HG02938 (cell line): ENCODE measurements at regions not wholly inside any gene's neighbourhood (a gene's known extent, or its start where the extent isn't known, plus 50 kb on each side); places are given as distances from the start of the nearest gene placed in this dataset.
"Not testable (repeated sequence)": the region's sequence is repeated elsewhere in the genome, so short reads cannot be mapped to it uniquely, and the experiment has no call there.

Source experiments
- ATAC-seq: cut with Tn5 transposase; IDR thresholded peaks from one replicate; pipeline ENCODE4 v1.9.1; 2021; ENCODE audit warnings: mild to moderate bottlenecking, moderate library complexity; ENCODE audit not compliant: unreplicated experiment

DNA sequence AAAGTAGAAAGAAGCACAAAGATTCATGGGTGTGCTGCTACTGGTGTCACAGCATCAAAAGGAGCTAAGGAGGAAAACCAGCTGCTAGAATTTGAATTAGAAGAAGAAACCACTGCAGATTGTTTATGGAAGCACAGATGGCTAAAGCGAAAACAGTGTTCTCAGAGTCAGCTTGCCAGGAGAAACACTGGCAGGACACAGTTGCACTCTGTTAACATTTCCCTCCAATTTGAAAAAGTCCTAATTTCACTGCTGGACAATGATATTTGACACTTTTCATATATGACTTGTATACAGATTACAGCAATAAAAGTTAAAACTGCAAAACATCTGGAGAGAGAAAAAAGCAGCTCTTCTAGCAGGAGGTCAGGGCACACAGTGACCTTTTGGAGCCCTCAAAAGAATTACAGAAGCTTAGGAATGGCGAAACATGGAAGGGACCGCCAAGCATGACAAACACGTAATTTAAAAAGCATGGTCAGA, 314.5 kb downstream of the COL12A1 start:
- ATAC-seq: no peak

DNA sequence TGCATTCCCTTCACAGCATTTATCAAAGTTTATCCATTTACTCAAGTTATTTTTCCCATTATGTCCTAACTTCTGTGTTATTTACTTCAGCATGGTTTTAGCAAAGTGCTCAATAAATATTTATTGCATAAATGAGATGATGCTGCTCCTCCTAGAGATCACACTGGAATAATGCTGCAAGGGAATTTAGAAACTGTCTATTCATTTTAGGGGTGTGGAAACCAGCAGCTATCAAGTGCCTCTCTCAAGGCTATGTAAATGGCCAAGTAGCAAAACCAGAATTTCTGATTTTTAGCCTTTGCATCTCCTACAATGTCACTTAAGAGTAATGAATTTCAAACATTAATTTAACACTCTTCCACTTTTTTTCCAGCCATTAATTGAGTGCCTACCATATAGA, 316.2 kb downstream of the COL12A1 start:
- no peak for ATAC-seq

DNA sequence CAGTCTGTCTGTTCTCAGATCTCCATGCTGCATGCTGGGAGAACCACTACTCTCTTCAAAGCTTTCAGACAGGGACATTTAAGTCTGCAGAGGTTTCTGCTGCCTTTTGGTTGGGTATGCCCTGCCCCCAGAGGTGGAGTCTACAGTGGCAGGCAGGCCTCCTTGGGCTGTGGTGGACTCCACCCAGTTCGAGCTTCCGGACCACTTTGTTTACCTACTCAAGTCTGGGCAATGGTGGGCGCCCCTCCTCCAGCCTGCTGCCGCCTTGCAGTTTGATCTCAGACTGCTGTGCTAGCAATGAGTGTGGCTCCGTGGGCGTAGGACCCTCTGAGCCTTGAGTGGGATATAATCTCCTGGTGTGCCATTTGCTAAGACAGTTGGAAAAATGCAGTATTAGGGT, 317.1 kb downstream of the COL12A1 start:
- ATAC-seq: not testable (repeated sequence)

DNA sequence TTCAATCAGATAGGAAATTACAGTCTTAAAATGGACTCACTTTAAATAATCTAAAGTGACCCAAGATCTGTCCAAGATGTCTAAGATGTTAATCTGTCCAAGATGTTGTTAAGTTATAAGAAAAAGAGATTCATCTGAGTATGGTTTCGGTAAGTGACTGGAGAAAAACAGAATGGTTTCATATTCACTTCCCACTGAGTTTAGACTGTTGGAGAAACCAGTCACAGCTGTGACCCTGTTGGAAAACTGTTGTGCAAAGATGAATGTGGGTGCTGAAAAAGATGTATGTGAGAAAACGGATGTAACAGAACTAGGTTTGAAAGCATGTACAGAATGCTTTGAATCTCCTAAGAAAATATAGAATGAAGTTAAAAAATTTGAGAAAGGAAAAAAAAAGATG, 325.9 kb downstream of the COL12A1 start:
- ATAC-seq: no peak

DNA sequence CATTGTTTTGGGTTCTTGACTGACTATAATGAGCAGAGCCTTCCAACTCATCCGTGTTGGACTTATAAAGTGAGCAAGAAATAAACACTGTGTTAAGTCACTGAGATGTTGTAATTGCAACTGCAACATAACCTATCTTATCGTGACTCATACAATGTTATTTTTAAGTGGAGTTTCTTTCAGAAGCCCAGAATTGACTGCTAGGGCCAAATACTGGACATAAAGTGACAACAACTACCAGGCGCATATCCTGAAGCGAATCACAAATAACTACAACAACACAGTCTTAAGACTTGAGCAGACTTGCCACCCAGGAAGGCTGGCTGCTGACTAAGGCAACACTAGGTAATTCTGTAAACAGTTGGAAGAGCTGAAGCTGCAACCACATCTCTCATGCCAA, 326.6 kb downstream of the COL12A1 start:
- ATAC-seq: no peak

DNA sequence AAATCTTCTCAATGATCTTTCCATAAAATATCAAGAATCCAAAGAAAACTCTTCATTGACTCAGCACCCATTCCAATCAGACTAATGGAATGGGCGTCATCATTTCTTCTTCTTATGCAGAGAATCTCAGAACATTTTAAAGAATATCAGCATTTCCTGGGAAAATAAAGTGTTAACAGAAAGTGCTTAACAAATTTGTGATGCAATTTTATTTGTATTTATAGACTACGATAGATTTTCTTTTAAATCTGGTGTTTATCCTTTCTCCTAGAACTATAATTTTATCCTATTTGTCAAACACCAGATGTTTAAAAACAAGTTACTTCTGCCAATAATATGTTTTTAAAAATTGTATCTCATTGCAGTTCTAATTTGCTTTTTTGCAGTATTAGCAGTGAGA, 330.7 kb downstream of the COL12A1 start:
- no peak for ATAC-seq

DNA sequence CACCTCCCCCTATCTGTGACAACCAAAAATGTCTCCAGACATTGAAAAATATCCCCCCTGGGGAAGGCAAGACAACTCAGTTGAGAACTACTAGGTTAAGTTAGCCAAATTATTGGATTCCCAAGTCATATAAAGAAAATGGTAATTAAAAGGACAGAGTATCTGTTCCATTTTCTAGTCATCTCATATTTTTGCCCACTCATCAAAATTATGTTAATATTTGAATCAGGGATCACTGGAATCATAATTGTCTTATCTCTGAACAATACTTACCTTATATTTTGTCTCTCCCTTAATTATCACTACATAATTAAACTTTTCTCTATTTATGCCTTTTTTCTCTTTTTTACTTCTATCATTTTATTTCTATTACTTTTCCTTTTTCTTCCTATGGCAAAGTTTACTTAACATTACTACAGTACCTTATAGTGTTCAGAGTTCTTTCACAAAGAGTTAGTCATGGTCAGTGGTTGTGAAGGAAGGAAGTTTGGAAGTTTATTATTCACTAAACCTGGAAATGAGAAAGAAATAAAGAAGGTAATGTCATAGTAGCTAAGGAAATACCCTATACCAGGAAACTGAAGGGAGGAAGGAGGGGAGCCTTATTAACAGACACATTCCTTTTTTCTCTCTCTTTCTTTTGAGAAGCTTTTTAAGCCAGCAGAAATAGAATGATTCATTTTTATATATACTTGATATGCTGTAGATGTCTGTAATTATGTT, 332.9 kb downstream of the COL12A1 start:
- no peak for ATAC-seq

DNA sequence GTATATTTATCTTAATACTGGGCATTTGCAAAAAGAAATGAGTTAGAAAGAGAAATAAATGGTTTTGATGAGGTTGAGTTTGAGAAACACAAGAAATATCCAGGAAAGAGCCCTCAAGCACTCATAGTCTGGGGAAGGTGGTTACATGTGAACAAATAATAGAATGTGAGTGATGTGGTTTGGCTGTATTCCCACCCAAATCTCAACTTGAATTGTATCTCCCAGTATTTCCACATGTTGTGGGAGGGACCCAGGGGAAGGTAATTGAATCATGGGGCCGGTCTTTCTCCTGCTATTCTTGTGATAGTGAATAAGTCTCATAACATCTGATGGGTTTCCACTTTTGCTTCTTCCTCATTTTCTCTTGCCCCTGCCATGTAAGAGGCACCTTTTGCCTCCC, 334.1 kb downstream of the COL12A1 start:
- no peak for ATAC-seq

DNA sequence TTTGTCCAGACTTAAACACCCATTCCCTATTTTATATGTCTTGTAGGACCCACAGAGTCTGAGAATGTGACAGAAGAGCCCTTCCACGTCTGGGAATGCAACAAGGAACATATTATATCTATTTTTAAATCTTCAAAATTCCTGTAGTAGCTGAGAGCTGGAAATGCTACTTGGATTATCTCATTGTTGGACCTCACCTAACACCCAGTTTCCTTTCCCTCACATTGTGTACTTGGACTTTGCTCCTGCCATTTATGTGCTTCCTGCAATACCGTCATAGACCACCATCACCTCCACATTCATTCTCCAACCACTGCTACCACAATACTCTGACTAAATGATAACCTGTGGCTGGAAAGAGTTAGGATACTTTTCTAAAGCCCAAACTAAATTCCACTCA, 335.4 kb downstream of the COL12A1 start:
- peak; percentile 59 for ATAC-seq

DNA sequence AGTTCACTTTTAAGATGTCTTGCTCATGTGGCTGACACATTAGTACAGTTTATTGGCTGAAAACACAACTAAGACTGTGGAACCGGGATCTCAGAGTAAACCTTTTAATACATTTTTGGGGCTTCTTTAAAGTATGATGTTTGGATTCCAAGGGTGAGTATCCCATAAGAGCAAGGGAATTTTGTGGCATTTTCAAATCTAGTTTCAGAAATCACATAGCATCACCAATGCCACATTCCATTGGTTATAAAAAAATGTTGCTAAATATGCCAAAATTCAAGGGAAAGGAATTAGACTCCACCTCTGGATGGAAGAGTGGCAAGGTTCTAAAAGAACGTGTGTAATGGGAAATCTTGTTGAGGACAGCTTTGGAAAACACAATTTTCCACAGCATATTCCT, 338.6 kb downstream of the COL12A1 start:
- no peak for ATAC-seq

DNA sequence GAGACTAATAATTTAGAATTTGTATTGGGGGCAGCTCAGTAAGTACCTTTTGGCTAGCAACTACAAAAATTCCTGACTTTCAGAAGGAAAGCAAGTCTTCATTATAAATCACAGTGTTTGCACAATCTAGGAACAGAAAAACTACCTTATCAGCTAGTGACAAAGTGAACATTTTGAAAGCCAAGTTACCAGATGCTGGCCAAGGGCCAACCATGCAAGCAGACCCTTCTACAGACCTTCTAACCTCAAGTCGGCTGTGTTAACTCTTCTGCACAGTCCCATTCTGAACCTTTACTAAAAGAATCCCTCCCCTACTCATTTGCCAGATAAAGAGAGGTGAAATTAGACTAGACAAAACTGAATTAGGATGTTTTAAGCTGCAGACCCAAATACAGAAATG, 341.9 kb downstream of the COL12A1 start:
- no peak for ATAC-seq

DNA sequence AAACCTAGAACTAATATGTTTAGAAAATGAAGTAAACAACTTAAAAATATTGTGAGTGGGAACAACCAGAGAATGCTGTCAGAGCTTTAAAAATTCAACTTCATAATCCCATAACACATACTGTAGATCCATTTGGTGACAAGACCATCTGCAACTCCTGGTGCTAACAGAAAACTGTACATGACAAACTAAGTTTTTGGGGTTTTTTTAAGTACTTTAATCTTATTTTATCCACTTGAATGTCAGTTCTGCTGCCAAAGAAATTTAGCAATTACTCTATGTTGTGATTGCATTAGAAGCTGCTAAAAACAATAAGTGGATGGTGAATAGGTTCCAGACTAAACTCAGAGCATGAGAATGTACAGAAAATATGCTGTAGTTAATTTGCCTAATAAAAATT, 345.4 kb downstream of the COL12A1 start:
- no peak for ATAC-seq

DNA sequence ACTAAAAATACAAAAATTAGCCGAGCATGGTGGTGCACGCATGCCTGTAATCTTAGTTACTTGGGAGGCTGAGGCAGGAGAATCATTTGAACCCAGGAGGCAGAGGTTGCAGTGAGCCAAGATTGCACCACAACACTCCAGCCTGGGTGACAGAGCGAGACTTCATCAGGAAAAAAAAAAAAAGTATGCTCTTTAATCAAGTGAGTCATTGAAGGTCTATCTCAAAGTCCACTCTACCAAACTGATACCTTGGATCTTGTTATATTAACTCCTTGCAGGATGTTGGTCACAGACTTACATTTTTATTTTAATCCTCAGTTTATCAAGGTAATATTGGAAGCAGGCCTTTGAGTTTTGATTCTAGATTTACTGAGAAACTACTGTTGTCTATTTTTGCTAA, 348.7 kb downstream of the COL12A1 start:
- no peak for ATAC-seq

DNA sequence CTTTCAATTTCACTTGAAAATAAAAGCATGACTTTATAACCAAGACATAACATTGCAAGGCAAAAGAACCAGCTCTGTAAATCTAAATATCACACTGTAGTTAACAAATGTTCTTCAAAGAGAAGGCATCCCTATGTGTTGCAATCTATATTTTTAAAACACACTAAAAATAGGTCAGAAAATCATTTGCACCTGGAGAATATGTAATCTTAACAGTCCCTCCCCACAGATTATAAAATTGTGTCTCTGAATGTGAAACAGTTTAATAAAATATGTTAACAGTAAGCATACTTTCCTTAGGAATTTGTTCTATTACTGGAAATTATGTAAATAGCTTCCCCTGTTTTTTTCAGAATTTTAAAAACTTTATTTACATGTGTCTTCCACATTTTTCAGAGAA, 351.9 kb downstream of the COL12A1 start:
- no peak for ATAC-seq

DNA sequence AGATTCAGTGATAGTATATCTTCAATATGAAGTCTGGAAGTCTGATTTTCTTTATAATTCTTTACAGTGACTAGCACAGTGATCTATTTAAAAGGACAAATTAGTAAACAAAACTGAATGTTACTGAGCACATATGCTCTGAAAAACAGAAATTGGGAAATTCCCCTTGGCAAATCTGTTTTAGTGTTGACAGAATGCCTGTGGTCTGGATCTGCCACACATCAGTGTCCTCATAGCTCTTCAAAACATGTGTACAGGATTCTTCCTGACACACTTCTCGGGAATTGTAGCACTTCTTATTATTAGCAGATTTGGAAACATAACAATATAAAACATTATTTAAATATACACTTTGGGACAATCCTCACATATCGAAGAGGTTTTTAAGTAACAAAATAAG, 354.3 kb downstream of the COL12A1 start:
- ATAC-seq: no peak

DNA sequence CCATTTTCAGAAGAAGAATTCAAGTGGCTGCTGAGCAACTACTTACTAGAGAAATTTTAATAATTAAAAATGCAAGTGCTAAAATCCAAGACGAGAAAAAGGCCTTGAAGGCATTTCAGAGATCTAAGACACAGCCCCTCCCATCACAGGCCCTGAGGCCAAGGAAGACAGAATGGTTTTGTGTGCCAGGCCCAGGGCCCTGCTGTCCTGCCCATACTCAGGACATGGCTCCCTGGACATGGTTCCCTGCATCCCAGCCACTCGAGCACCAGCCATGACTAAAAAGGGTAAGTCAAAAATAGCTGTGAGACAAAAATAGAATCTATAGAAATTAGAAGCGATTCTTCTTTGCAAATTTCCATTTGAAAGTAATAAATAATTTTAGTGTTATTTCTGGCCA, 364.9 kb downstream of the COL12A1 start:
- ATAC-seq: no peak

DNA sequence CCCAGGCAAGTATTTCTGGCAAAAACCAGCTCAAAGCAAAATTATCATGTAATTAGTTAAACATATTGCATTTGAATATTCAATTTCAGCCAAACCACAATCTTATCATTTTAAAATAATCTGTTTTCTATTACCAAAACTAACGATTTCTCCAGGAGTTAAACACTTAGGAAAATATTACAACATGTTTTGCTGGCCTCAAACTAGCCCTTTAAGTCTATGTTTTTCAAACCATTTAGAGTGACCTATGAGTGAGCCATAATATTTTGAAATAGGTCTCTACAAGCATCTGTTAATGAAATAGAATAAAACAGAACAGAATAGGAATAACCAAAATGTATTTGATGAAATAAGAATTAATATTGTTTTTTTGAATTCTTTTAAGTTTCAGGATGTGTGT, 370.9 kb downstream of the COL12A1 start:
- ATAC-seq: no peak

DNA sequence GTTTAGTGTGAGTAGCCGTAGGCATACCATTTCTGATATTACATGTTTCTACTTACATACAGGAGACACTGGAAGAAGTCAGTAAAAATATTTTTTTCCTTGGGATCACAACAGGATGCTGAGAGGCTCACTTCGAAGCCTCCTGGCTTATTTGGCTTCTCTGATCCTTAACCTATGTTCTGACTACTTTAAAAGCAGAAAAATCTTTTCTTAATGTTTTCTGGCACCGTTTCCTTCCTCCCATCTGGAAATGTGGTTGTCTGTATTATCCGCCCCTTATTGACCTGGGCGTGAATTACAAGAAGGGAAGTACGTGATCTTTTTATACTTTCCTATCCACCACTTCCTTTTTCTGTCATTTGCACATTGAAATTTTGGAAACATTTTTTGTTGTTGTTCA, 379.6 kb downstream of the COL12A1 start:
- ATAC-seq: no peak

DNA sequence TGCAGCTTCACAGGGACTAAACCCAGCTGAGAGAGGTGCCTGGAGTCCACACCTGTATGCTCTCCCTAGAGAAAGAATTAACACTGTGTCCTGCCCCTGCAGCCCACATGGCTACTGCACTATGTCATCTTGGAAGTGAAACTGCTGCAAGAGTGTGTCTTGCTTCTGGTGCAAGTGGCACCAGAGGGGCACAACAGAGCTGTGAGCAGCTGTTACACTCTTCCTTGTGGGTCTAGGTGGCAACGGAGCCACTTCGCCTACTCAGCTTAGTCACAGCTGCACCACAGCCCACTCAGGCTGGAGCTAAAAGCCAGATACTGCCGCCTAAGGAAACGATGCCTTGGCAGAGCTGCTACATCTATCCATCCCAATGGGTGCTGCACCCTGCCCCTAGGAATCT, 391.4 kb downstream of the COL12A1 start:
- ATAC-seq: no peak

DNA sequence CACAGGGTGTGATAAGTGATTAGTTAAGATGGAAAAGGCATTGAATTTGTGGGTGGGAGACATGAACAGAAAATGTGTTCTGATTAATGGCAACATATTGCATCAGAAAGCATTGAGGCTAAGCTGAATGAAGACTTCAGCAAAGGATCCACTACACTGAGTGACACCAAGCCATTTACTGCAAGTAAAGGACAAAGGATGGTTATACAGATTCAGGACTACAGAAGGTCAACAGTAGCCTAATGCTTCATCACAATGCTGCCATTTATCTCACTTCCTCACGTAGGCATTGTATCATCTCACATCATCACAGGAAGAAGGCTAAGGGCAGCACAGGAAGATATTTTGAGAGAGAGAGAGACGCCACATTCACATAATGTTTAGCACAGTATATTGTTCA, 398.2 kb downstream of the COL12A1 start:
- ATAC-seq: no peak

DNA sequence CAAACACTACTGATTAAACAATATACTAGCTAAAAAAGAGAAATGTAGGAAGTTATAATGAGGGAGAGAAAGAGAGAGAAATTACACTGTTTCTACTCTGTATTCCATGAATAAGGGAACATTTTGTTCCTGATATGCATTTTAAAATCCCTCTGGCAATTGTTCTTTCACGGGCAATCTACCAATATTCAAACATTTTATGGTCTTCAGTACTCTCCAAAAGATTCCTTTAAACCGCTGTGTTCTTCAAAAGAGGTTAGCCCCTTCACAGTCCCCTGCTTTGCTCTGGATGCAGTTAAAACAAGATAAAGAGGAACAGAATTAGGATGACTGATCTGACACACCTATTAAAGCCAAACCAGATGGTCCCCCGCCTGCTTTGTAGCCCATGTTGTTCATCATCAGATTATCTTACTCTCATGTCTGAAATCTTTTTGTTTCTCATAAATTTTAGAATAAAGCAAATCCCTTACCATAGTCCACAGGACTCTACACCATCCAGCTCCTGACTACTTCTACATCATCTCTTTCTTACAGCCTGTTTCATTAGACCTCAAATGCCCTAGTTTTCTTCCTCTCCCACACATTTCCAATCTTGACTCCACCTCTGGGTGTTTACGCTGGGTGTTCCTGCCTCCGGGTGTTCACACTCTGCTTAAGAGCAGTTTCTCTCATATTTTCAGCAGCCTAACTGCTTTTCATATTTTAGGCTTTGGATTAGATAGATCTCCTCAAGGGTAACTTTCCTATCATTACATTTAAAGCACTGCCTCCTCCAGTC, 399.7 kb downstream of the COL12A1 start:
- ATAC-seq: no peak

DNA sequence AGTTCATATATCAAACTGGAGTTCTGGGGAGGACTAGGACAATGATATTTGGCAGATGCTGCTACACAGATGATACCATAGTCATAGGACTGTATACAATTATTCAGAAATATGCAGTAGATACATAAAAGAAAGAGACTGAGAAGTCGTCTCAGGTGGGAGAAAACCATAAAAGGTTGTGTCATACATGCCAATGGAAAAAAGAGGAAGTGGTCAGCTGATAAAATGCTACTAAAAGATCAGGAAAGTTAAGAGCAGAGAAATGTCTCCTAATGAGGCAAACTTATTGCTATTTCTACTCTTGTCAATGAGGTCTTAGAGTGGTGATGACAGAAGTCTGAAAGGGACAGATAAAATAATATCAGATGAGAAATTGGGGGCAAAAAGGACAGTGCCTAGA, 407.6 kb downstream of the COL12A1 start:
- no peak for ATAC-seq
